C4-2B (cell line): ENCODE measurements at regions not wholly inside any gene's neighbourhood (a gene's known extent, or its start where the extent isn't known, plus 50 kb on each side); places are given as distances from the start of the nearest gene placed in this dataset.

Source experiments
- ZFX ChIP-seq: fragments of 450-650 bp; IDR thresholded peaks from 2 replicates; pipeline ENCODE4 v1.6.1; 2017
- TF ChIP-seq, protein P1 (sequence below): fragments of 450-650 bp; conservative IDR thresholded peaks from 2 replicates; pipeline ENCODE4 v1.5.1; 2017; ENCODE audit warnings: mild to moderate bottlenecking

- TF ChIP-seq, protein P1, sequence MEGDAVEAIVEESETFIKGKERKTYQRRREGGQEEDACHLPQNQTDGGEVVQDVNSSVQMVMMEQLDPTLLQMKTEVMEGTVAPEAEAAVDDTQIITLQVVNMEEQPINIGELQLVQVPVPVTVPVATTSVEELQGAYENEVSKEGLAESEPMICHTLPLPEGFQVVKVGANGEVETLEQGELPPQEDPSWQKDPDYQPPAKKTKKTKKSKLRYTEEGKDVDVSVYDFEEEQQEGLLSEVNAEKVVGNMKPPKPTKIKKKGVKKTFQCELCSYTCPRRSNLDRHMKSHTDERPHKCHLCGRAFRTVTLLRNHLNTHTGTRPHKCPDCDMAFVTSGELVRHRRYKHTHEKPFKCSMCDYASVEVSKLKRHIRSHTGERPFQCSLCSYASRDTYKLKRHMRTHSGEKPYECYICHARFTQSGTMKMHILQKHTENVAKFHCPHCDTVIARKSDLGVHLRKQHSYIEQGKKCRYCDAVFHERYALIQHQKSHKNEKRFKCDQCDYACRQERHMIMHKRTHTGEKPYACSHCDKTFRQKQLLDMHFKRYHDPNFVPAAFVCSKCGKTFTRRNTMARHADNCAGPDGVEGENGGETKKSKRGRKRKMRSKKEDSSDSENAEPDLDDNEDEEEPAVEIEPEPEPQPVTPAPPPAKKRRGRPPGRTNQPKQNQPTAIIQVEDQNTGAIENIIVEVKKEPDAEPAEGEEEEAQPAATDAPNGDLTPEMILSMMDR, result no peak
- no peak for TF ChIP-seq ZFX
These were observed 498.2 kb upstream of the NR5A2 start for GRCh38 chr1:199529324-199529723.
